Stomach (tissue), 4 donors: ENCODE measurements at regions not wholly inside any gene's neighbourhood (a gene's known extent, or its start where the extent isn't known, plus 50 kb on each side); places are given as distances from the start of the nearest gene placed in this dataset.

ENCODE experiments used
- CTCF ChIP-seq, 7 experiments: fragments of 450-650 bp in 4 of 7; fragments of 200-600 bp in 3 of 7; sonication (generic) in 3 of 7; IDR thresholded peaks; one replicate each; pipeline ENCODE4 v1.5.1; 2016 to 2019; ENCODE audit warnings: antibody characterized with exemption in 7 of 7, control low read depth in 2 of 7, mild to moderate bottlenecking in 1 of 7
- POLR2AphosphoS5 ChIP-seq, 3 donors: sonication (generic); formaldehyde crosslinking; IDR thresholded peaks; one replicate each; pipeline ENCODE4 v1.6.1; 2016; ENCODE audit warnings: antibody characterized with exemption in 3 of 3

DNA sequence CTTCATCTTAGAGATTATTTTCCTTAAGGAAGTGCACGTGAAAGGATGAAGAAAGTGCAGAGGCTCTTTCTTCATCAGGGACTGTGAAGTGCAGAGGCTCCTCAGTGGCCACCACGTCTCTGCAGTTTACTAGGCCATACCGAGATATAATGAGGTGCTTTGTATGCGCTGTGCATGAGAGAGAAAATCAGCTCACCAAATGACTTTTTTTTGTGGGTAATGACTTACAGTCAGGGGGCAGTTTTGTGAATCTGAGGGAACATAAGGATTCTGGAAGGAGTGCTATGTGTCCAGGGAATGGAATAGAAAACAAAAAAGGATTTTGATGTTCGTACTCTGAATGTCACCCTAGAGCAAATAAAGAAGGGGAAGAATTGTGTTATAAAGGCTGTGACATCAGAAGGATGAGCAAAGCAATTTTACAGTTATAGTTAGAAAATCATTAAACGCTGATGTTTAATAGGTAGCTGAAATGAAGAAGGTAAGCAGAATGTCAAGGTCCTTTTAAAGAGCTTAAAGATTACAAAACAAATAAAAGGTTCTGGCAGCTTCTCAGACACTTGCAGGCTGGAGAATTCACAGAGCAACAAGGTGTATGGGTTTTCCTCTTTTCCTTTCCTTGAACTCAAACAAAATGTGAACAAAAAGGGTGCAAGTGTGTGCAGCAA, 247.5 kb upstream of the NOVA1 start:
- TF ChIP-seq CTCF (IDR thresholded peaks at IDR 0.05) (no peak), POLR2AphosphoS5 (IDR thresholded peaks at IDR 0.05) (no peak)
